SIG-M5 treated with dmso at 0.1 percent for 504 hours (cell line): ENCODE measurements at regions not wholly inside any gene's neighbourhood (a gene's known extent, or its start where the extent isn't known, plus 50 kb on each side); places are given as distances from the start of the nearest gene placed in this dataset.
"Not testable (repeated sequence)": the region's sequence is repeated elsewhere in the genome, so short reads cannot be mapped to it uniquely, and the experiment has no call there.

Source experiments
- DNase-seq: peaks from one replicate; lab custom pipeline; 2025; ENCODE audit not compliant: unreplicated experiment; lab: John Stamatoyannopoulos, UW

DNA sequence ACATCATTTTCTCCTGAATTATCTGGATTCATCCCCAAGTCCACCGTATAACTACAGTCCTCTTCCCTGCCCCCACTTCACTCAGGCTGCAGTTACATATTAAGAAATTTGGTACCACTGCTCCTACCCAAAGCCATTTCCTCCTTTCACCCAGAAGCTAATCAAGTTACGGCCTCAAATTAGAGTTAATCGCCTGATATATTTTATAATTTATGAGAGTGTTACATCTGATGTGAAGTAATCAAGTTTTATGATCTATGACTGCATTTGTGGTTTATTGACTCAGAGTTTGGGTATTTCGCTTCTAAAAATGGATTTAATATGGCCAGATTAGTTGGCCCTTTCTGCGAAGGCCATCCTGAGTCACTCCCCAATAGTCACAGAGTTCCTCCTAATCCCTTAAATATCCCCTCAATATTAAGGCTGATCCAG, 223.6 kb upstream of the KIF2A start:
- no peak for DNase-seq

DNA sequence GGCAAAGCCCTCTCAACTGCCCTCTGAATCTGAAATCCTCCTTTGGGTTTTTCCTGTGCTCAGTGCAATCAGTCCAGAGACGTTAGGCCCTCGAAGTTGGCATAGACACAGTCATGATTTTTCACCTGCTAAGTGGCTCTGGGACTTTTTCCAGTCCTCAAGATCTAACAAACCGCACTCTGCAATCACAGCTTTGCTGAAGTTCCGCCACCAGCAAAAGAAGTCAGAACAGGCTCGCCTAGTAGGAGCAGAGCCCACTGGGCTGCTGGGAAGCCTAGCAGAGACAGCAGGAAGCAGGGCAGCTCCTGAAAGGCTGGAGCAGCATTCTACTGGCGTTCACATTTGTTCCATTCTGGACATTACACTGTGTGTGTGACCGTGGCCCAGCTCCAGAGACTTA, 222.8 kb upstream of the KIF2A start:
- no peak for DNase-seq

DNA sequence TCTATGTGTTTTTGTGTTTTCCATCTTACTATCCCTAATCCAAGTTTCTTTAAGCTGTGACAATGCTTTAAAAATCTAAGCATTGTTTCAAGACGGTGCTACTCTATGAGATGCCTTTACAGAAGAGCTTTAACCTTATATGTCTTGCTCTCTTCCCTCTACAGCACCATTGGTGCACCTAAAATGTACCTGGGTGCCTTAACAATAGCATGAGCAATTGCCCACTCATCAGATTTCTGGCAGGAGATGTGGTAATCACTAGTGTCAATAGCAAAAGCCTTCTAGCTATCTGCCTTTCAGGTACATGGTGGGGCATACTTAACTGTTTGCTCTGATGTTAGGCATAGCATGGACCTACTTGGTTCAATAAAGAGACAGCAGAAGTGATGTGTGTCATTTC, 222.3 kb upstream of the KIF2A start:
- DNase-seq = no peak

DNA sequence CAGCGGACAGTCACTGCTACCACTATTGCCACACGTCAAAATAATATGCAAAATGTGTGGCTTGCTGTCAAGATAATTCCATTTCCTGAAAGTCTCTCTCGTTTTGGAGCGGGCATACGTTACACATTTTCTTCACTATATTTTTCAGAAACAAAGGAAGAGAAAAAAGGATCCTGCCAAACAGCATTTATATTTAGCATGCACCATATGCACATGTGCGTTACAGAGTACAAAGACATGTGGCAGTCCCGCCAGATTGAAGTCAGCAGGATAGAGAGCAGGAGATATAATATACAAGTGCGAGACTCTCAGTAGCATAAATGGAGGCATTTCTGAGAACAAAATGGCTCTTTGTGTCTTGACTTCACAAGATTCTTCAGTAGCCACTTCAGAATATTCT, 221.6 kb upstream of the KIF2A start:
- no peak for DNase-seq

DNA sequence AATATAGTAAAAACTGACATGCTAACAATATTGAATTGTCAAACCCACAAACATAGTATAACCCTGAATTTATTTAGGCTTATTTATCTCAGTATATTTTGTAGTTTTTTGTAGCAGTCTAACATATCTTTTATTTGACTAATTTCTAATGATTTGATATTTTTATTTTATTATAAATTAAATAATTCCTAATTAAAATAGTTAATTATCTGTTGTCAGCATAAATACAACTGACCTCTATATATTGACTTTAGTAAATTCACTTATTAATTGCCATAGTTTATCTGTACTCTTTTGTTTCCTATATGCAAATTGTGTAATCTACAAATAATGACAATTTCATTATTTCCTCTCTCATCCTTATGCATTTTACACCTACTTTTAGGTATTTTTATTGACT, 215.1 kb upstream of the KIF2A start:
- DNase-seq = no peak

DNA sequence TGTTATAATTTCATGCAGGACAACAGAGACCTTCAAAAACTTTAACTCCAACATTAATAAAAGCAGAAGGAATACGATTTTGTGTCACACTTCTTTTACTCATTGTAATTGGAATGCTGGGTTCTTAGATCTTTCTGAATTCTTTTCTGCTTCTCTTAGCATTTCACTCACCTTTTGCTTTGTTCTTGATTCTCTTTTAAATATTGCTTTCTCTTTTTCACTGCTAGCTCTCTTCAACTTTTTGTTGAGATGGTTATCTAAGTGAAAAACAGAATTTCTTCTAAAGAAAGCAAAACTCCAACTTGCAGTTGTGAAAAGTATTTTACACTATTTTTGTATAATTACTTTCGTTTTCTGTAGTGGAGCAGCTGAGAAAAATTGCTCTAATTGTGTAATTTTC, 212.6 kb upstream of the KIF2A start:
- DNase-seq = no peak

DNA sequence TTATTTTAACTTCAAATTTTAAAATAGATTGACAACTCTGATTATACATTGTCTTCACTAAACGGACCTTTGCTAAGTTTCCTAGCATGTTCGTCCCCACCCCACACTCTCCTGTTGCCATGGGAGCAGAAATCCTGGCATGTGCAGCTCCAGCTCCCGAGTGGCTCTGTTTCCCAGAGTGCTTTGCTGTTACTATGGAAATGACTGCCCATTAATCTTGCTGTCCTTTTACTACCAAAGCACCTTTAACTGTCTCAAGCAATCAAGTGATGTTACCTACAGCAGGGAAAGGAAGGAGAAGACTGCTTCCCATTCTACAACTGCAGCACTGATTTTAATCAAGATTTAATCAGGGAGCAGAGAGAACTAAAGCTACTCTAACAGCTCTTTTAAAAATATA, 212.0 kb upstream of the KIF2A start:
- DNase-seq = no peak

DNA sequence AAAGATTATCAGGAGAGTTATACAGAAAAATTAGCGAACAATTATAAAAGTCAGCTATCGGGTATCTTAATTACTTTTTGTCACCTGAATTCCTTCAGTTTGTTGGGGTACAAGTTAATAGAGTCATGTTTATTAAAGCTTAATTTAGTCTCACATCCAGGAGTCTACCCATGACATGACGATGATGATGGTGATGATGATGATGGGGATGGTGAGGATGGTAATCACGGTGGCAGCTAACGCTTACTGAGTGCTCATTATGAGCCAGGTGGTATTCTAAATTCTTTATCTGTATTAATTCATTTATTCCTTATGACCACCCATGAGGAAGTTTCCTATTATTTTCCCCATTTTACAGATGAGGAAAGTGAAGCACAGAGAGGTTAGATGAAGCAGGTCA, 208.6 kb upstream of the KIF2A start:
- DNase-seq = no peak

DNA sequence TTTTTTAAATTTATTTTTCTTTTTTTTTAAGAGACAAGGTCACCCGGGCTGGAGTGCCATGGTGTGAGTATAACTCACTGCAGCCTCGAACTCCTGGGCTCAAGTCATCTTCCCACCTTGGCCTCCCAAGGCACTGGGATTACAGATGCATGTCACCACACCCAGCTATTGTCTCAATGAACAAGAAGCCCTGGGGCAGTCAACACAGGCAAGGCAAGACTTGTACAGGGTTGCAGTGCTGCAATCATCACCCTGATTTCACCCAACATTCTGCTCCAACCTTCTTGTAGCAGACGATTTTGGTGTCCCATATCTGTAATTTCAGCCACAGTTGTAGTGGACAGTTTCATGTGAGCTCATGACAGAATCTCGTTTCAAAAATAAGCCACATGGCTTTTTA, 205.8 kb upstream of the KIF2A start:
- DNase-seq = no peak

DNA sequence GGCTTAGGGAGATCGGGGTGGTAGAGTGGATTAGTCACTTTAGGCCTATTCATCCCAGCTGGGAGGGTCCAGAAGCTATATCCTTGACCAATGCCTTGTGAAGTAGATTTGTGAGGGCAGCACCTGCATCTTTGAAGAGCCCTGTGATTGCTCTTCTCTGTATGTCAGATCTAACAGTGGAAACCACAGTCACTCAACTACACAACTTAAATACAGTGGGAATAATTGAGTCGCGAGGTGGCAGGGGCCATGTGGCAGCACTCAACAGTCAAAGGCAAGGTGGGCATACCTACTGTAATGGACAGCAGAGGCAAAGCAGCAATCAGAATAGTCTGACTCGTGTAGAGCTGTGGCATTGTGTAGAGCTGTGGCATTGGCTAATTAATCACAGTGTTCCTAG, 202.1 kb upstream of the KIF2A start:
- not testable (repeated sequence) for DNase-seq

DNA sequence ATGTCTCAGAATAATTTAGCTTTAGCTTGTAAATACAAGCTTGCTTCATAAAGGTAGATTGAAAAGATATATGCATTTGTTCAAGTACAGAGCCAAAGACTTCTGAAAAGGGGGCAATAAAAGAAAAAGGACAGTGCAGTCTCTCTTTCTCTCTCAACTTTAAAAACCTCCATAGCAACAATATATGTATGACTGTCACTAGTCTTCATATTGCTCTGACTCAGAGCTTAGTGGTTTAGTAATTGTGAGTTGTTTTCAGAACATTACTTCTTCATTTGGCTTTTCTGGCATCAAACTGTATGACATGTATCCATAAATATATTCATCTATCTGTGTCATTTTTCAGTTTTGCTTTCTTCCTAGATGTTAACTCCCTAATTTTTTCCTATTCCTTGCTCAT, 194.6 kb upstream of the KIF2A start:
- no peak for DNase-seq

DNA sequence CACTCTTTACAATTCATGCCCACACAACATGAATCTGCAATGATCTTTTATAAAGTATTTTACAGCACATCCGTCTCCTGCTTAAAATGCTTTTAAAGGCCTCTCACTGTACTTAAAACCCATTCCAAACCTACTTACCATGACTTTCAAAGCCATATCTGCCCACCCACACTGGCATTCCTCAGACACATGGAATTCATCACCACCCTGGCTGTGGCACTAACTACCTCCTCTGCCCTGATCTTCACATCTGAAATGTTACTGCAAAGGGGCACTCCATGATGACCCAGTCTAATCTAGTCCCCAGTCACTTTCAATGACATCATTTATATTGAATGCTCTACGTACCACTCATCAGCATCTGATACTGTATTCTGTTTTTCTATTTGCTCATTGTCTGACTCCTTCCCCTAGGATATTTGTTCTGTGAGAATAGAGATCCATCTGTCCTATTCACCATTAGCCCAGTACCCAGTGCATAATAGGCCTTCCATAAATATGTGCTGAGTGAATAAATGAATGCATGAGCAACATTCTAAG, 193.2 kb upstream of the KIF2A start:
- DNase-seq = no peak

DNA sequence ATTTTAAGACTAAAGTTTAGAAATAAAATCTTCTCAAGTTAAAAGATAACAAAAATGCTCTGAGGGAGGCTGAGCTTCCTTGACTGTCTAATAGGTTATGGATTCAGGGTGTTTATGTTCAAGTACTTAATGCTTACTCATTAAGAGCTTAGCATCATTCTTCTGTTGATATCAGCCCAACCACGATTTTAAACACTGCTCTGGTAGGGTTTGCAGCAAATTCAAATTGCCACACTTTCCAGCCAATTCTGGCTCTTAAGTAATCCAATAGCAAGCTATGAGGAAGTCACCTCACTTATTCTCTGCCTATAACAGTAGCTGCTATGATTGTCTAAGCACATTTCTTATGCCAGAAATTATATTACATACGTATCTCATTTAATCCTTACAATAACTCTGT, 191.0 kb upstream of the KIF2A start:
- no peak for DNase-seq

DNA sequence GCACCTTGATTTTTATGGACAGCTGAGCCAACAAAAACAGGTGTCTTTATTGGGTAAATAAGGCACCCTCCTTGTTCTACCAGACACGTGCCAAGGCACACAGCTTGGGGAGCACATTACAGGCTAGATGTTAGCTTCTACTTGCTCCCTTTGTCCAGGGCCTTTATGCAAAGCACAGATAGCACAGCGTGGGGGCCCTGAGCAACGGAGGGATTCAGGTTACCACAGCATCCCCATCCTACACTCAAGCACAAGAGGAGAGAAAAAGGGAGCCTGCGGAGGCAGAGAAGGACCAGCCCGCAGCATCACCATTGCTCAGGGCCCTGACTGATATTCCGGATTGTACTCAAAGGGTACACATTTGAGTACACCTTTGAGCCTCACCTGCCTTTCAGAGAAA, 181.7 kb upstream of the KIF2A start:
- no peak for DNase-seq

DNA sequence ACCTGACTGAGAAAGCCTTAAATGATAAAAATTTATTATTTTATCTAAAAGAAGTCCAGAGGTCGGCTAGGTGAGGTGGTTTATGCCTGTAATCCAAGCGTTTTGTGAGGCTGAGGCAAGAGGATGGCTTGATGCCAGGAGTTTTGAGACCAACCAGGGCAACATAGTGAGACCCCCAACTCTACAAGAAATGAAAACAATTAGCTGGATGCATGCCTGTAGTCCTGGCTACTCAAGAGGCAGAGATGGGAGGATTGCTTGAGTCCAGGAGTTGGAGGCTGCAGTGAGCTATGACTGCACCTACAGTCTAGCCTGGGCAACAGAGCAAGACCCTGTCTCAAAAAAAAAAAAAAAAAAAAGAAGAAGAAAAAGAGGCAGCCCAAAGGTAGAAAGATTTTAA, 179.9 kb upstream of the KIF2A start:
- no peak for DNase-seq

DNA sequence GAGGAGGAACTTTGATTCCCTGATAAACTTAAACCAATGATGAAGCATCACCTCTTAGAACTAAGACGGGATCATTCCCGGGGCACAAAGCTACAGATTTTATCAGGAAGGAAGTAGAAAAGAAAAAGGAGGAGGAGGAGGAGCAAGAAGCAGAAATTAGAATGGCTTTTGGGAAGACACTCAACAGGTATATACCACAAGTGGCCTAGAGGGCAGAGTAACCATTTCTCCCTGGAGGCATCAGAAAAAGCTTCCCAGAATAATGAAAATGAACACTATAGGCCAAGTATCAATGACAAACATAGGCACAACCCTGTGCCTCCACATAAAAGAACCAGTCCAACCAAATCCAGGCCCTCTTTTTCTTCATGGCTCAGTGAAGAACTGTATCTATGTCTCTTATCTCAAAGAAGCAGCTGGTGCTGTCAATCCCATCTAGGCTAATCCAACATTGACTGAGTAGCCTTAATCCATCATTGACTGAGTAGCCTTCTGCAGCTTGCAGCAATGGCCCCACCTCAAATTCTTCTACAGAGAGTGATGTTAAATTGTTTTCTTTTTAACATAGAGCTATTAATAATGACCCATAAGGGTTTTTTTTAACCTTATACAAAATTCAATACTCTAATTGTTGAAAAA, 178.8 kb upstream of the KIF2A start:
- no peak for DNase-seq

DNA sequence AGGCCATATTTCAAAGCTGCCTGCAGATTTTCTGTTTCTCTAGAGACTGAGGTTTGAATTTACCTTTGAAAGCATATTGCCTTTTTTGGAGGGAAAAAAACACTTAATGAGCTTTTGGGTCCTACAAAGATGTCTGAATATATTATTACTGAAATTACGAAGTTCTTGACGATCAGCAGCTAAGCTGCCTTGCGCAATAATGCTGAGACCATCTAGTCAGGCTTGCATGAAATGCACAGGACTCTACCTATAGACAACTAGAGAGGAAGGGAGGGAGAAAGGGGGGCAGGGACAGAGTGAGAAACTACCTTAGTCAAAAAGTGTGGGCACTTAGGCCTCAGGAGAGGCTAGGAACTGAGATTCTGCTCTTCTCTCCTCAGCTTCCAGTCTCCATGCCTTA, 175.9 kb upstream of the KIF2A start:
- DNase-seq = no peak

DNA sequence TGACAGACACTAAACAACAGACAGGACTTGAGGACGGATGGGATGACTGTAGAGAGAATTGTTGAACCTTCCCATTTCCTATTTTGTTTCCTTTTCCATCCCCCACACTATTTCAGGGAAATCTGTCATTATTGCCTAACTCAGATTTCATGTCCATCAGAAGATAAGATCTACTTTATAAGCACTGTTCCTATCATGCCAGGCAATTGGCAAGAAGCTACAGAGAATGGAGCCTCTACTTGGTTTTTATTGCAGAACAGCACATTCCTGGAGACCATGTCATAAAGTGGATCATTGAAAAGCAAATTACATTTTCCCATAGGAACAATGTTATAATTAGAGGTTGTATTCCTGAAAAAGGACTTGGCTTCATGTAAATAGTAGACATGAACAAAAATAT, 173.7 kb upstream of the KIF2A start:
- no peak for DNase-seq

DNA sequence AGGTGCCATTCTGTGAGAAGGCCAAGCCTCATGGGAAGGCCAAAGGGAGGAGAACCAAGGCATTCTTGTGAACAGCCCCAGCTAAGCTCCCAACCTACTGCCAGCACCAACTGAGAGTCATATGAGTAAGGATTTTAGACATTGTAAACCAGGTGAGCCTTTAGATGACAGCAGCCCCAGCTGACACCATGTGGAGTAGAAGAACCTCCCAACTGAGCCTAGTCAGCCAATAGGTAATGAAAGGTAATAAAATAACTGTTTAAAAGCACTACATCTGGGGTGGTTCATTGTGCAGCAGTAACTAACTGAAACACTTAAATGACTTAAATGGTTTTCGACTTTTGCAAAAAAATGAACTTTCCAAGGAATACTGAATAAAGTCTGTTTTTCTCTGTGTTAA, 172.6 kb upstream of the KIF2A start:
- no peak for DNase-seq

DNA sequence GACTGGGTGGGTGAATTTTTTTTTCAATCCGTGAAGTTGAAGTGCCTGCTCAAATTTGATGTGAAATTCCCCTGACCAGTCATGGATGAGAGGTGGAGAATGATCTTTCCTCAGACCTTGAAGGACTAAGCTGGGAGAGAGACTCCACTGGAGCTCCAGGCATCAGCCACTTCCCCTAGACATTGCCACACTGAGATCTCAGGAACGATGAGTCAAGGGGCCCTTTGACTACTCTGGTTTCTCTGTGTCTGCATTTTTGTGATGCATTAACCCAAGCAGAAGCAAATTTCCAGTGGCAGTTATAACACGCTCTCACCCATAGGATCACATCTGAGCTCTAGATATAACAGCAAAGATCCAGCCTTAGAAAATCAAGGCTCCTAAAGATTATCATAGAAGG, 171.2 kb upstream of the KIF2A start:
- DNase-seq = peak; percentile 39

DNA sequence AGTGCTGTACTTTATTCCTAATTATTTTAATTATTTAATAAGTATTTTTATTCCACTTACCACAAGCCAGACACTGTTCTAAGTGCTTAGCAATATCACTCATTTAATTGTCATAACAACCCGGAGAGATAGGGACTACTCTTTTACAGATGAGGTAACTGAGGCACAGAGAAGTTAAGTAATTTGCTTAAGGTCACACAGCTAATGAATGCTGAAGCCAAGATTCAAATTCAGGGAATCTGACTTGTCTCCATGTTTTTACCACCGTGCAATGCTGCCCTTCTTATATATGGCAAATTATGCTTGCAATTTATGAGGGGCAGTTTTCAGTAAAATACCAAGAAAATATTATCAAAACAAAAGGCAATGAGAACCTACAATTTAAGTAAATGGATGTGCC, 168.4 kb upstream of the KIF2A start:
- no peak for DNase-seq

DNA sequence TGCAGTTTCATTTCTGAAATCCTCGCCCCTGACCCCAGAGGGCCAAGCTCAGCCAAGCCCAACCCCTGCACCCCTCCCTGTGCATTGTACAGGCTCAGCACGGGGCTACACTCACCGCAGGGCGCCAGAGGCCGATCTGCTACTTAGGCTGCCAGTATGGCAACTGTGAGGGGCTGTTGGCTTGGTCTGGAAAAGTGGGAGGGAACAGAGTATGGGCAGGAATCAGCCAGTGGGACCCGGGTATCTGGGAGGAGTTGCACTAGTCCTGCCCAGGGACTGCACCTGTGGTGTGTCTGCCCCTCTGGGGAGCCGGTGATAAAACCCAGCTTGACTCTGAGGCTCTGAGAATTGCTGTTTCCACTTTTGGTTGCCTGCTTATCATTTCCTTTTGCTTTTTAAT, 167.4 kb upstream of the KIF2A start:
- DNase-seq = no peak

DNA sequence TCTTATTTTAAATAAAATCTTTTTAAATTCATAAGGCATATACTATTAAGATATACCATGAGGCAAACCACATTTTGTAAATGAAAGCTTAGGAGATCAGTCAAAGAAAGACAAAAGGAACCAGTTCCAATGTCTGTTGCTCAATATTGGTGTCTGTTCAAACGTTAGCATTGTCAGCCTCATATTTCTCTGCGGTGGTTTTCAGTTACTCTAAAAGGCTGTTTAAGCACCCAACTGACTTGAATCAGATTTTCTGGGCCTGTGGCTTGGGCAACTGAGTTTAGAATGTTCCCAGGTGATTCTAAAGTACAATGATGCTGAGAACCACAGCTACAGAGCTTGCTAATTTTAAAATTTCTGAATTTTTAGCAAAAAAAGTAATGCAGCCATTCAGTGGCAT, 166.3 kb upstream of the KIF2A start:
- no peak for DNase-seq

DNA sequence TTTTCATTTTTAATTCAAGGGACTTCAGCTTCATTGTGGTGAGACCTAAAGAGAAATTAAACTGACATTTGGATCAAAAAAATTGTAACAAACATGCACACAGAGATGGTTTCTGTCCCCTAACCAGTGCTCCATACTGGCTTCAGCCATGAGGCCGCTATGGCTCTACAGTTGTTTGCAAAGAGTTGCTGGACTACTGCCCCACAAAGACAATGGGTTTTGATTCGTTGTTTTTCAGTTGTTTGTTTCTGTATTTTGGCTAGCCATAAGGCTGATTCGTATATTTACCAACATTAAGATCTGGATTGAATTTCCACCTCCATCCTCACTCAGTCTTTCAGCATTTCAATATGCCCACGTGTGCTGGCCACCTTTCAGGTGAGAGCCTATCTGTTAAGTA, 163.7 kb upstream of the KIF2A start:
- DNase-seq = no peak
